Endothelial cell of umbilical vein (primary cell): ENCODE measurements at regions not wholly inside any gene's neighbourhood (a gene's known extent, or its start where the extent isn't known, plus 50 kb on each side); places are given as distances from the start of the nearest gene placed in this dataset.

Experiments used
- BruUV-seq: library from RNA; stranded (reverse); fragments of 400-500 nt; replicated peaks from 2 replicates; lab custom pipeline; 2021; lab: Mats Ljungman, UMichigan
- CTCF ChIA-PET: fragments of 300-600, 350-600 bp; sonication (Branson Sonifier 250); formaldehyde crosslinking; loops from one replicate; lab custom pipeline; 2021; ENCODE audit warnings: antibody characterized with exemption, inconsistent platforms; lab: Charles Lee
- POLR2A ChIA-PET: fragments of 300-600, 350-600 bp; sonication (Branson Sonifier 250); formaldehyde crosslinking; loops from one replicate; lab custom pipeline; 2021; ENCODE audit warnings: antibody characterized with exemption, inconsistent platforms; lab: Charles Lee
- DNase-seq: peaks from one replicate; pipeline ENCODE4 v3.0.0-alpha.2; 2011; ENCODE audit warnings: low read depth, low spot score
- FAIRE-seq: peaks from 2 replicates; lab custom pipeline; 2011; peaks lifted over from hg19 to GRCh38; lab: Jason Lieb, UNC
- H2AFZ ChIP-seq: 2 replicates; pipeline ENCODE4 v1.6.0; 2012; ENCODE audit warnings: low read depth, low read length, control low read depth, inconsistent platforms
- H3K27ac ChIP-seq: 2 replicates; pipeline ENCODE4 v1.5.1; 2011; ENCODE audit warnings: low read depth, mild to moderate bottlenecking, control low read depth, low read length, moderate library complexity; ENCODE audit not compliant: insufficient read depth
- H3K27me3 ChIP-seq, 2 experiments: 2 replicates each; pipeline versions ENCODE4 v1.6.0 to v1.6.1; 2011; ENCODE audit warnings: low read length in 2 of 2, mixed read lengths in 1 of 2; ENCODE audit not compliant: control insufficient read depth in 2 of 2, insufficient read depth in 2 of 2
- H3K36me3 ChIP-seq, 2 experiments: 2 replicates in 1 of 2; 3 replicates in 1 of 2; pipeline ENCODE4 v1.5.1; 2011; ENCODE audit warnings: low read length in 2 of 2, mild to moderate bottlenecking in 1 of 2, moderate library complexity in 1 of 2; ENCODE audit not compliant: control insufficient read depth in 2 of 2, insufficient read depth in 2 of 2; ENCODE audit errors: extremely low read depth in 1 of 2
- H3K4me1 ChIP-seq: 3 replicates; pipeline ENCODE4 v1.5.1; 2011; ENCODE audit warnings: mild to moderate bottlenecking, low read length; ENCODE audit not compliant: control insufficient read depth, insufficient read depth; ENCODE audit errors: extremely low read depth
- H3K4me2 ChIP-seq: 2 replicates; pipeline ENCODE4 v1.6.1; 2011; ENCODE audit warnings: low read length, control low read depth, mixed read lengths; ENCODE audit not compliant: insufficient read depth
- H3K4me3 ChIP-seq, 3 experiments: fragments of 200-600 bp in 1 of 3; sonication (generic), shearing (Covaris generic) in 1 of 3; replicated peaks in 1 of 3; 2 replicates each; pipeline ENCODE4 v1.5.1; 2011 to 2016; ENCODE audit warnings: control low read depth in 3 of 3, low read length in 3 of 3, mild to moderate bottlenecking in 2 of 3, inconsistent platforms in 1 of 3, low read depth in 1 of 3, moderate library complexity in 1 of 3; ENCODE audit not compliant: insufficient read depth in 1 of 3
- H3K79me2 ChIP-seq: 2 replicates; pipeline ENCODE4 v1.6.0; 2012; ENCODE audit warnings: low read length, inconsistent platforms; ENCODE audit not compliant: control insufficient read depth, insufficient read depth
- H3K9ac ChIP-seq: replicated peaks from 2 replicates; pipeline ENCODE3; 2011; ENCODE audit warnings: low read length, control low read depth; ENCODE audit not compliant: insufficient read depth; ENCODE audit errors: extremely low read depth
- H3K9me1 ChIP-seq: replicated peaks from 3 replicates; pipeline ENCODE4 v1.6.0; 2011; ENCODE audit warnings: mild to moderate bottlenecking, low read length; ENCODE audit not compliant: control insufficient read depth, insufficient read depth; ENCODE audit errors: extremely low read depth
- H3K9me3 ChIP-seq: replicated peaks from 2 replicates; pipeline ENCODE4 v1.5.1; 2012; ENCODE audit warnings: low read length, inconsistent platforms; ENCODE audit not compliant: control insufficient read depth, insufficient read depth
- H4K20me1 ChIP-seq: replicated peaks from 2 replicates; pipeline ENCODE3; 2011; ENCODE audit warnings: mild to moderate bottlenecking, low read length; ENCODE audit not compliant: control insufficient read depth, insufficient read depth; ENCODE audit errors: extremely low read depth
- EZH2 ChIP-seq: IDR thresholded peaks from 2 replicates; pipeline ENCODE4 v1.6.1; 2012; ENCODE audit warnings: borderline replicate concordance, low read depth, mild to moderate bottlenecking, moderate library complexity, low read length, inconsistent platforms; ENCODE audit not compliant: severe bottlenecking
- FOS ChIP-seq: IDR thresholded peaks from 2 replicates; pipeline ENCODE4 v1.6.1; 2011; ENCODE audit warnings: mild to moderate bottlenecking, low read length, moderate library complexity, borderline replicate concordance; ENCODE audit not compliant: insufficient read depth
- GATA2 ChIP-seq: IDR thresholded peaks from 2 replicates; pipeline ENCODE4 v1.7.0; 2011; ENCODE audit warnings: low read depth, mild to moderate bottlenecking, moderate library complexity, mixed read lengths, low read length; ENCODE audit not compliant: insufficient read length, insufficient read depth
- JUN ChIP-seq: IDR thresholded peaks from 2 replicates; pipeline ENCODE4 v1.6.1; 2011; ENCODE audit warnings: borderline replicate concordance, low read depth; ENCODE audit not compliant: insufficient read length, insufficient read depth
- MYC ChIP-seq: IDR thresholded peaks from one replicate; pipeline ENCODE4 v1.6.1; 2011; ENCODE audit warnings: mild to moderate bottlenecking, low read depth, low read length
- POLR2A ChIP-seq: IDR thresholded peaks from 2 replicates; pipeline ENCODE4 v1.6.1; 2012; ENCODE audit warnings: low read depth, mild to moderate bottlenecking, control low read depth, low read length
- POLR2AphosphoS5 ChIP-seq: IDR thresholded peaks from 2 replicates; pipeline ENCODE4 v1.6.1; 2012; ENCODE audit warnings: low read depth, mild to moderate bottlenecking, control low read depth, low read length, moderate library complexity; ENCODE audit not compliant: insufficient read depth
- dilution Hi-C: fragments of 300-500 bp; cut with MboI; formaldehyde crosslinking; loops from one replicate; pipeline ENCODE4 v1.15.0; 2019; ENCODE audit warnings: low sequenced_read_pairs; ENCODE audit not compliant: extremely low pct_ligation_motif_present
- intact Hi-C: fragments of 100-400 bp; cut with micrococcal nuclease; formaldehyde crosslinking; loops from one replicate; pipeline ENCODE4 v1.10.0; 2022
- TF ChIP-seq, protein P1 (sequence below): IDR thresholded peaks from 2 replicates; pipeline ENCODE4 v1.6.1; 2011; ENCODE audit not compliant: insufficient read depth, insufficient read length
- TF ChIP-seq, protein P2 (sequence below), 2 donors: IDR thresholded peaks; 1 replicate in 1 of 2; 2 replicates in 1 of 2; pipeline ENCODE4 v1.5.1; 2011; ENCODE audit warnings: low read length in 2 of 2, mild to moderate bottlenecking in 2 of 2, moderate library complexity in 2 of 2, control low read depth in 1 of 2, inconsistent platforms in 1 of 2, low read depth in 1 of 2; ENCODE audit not compliant: insufficient read depth in 1 of 2; ENCODE audit errors: extremely low read depth in 1 of 2

GRCh38 chr2:48176876-48177275 is 137.6 kb upstream of the FOXN2 start:
- Histone ChIP-seq H3K79me2 (no peaks in the 10 kb centered on the region), H2AFZ (no peak overlapping the region), H3K9ac (no peak overlapping the region), H3K9me3 (no peaks in the 10 kb centered on the region), H3K4me3 (no peak overlapping the region), H3K4me2 (no peak overlapping the region), H3K9me1 (no peaks in the 10 kb centered on the region), H3K27me3 (no peaks in the 10 kb centered on the region), H3K4me1 (no peaks in the 10 kb centered on the region), H3K27ac (no peak overlapping the region), H4K20me1 (no peaks in the 10 kb centered on the region), H3K36me3 (no peaks in the 10 kb centered on the region)
- no TSS peak for BruUV-seq
- FAIRE-seq (no peak), DNase-seq (no peak)
- intact Hi-C loops, result no loop called here
- ChIA-PET CTCF (no interaction called here), POLR2A (no interaction called here)
- dilution Hi-C loops, result no loop called here
- no peak for TF ChIP-seq EZH2
- TF ChIP-seq FOS, result no peak
- TF ChIP-seq JUN, result no peak
- no peak for TF ChIP-seq GATA2
- TF ChIP-seq POLR2AphosphoS5, result no peak
- TF ChIP-seq MYC, result no peak
- TF ChIP-seq, protein P1, sequence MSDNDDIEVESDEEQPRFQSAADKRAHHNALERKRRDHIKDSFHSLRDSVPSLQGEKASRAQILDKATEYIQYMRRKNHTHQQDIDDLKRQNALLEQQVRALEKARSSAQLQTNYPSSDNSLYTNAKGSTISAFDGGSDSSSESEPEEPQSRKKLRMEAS, result no peak
- TF ChIP-seq, protein P2, sequence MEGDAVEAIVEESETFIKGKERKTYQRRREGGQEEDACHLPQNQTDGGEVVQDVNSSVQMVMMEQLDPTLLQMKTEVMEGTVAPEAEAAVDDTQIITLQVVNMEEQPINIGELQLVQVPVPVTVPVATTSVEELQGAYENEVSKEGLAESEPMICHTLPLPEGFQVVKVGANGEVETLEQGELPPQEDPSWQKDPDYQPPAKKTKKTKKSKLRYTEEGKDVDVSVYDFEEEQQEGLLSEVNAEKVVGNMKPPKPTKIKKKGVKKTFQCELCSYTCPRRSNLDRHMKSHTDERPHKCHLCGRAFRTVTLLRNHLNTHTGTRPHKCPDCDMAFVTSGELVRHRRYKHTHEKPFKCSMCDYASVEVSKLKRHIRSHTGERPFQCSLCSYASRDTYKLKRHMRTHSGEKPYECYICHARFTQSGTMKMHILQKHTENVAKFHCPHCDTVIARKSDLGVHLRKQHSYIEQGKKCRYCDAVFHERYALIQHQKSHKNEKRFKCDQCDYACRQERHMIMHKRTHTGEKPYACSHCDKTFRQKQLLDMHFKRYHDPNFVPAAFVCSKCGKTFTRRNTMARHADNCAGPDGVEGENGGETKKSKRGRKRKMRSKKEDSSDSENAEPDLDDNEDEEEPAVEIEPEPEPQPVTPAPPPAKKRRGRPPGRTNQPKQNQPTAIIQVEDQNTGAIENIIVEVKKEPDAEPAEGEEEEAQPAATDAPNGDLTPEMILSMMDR (IDR thresholded peaks at IDR 0.05; ENCODE audit: extremely low read depth in 1 of 2, insufficient read depth in 1 of 2, low read depth in 1 of 2, low read length in 2 of 2), result no peak
- no peak for TF ChIP-seq POLR2A
